K562 (cell line): ENCODE measurements at regions not wholly inside any gene's neighbourhood (a gene's known extent, or its start where the extent isn't known, plus 50 kb on each side); places are given as distances from the start of the nearest gene placed in this dataset.

Experiments used
- ATAC-seq: fragments of 200-7000 bp; cut with Tn5 transposase; 3 replicates; pipeline ENCODE4 v1.9.1; 2020; ENCODE audit warnings: moderate library complexity
- BruUV-seq: library from RNA; stranded (reverse); fragments of 400-500 nt; replicated peaks from 2 replicates; lab custom pipeline; 2021; lab: Mats Ljungman, UMichigan
- CTCF ChIA-PET: fragments of 300-600 bp; formaldehyde crosslinking; extraction: SDS; loops from one replicate; lab custom pipeline; 2021; ENCODE audit warnings: low intra/inter-chr PET ratio; lab: Yijun Ruan, JAX
- POLR2A ChIA-PET: fragments of 300-600, 350-650 bp; sonication (Branson Sonifier 250); formaldehyde crosslinking; extraction: SDS; loops from one replicate; lab custom pipeline; 2021; ENCODE audit warnings: antibody characterized with exemption, inconsistent platforms; lab: Yijun Ruan, JAX
- DNase-seq, 4 experiments: peaks; one replicate each; pipeline versions ENCODE4 v3.0.0 to v3.0.0-alpha.2; 2011 to 2018; ENCODE audit warnings: low spot score in 3 of 4, mixed read lengths in 3 of 4; ENCODE audit errors: extremely low read depth in 1 of 4
- FAIRE-seq: peaks from 2 replicates; lab custom pipeline; 2011; peaks lifted over from hg19 to GRCh38; lab: Jason Lieb, UNC
- H2AFZ ChIP-seq: 2 replicates; pipeline ENCODE4 v1.6.0; 2011; ENCODE audit warnings: low read depth, low read length, control low read depth, inconsistent platforms
- H3K27ac ChIP-seq: fragments of 200-600 bp; 3 replicates; pipeline ENCODE4 v1.8.0; 2011; ENCODE audit warnings: low read depth, mild to moderate bottlenecking, control low read depth, inconsistent platforms, low read length, moderate library complexity, mixed read lengths; ENCODE audit errors: extremely low read depth
- H3K27me3 ChIP-seq, 2 experiments: fragments of 300-600 bp in 1 of 2; 2 replicates in 1 of 2; 3 replicates in 1 of 2; pipeline versions ENCODE4 v1.6.0 to v1.8.0; 2011; ENCODE audit warnings: inconsistent platforms in 2 of 2, low read length in 2 of 2, mild to moderate bottlenecking in 1 of 2, mixed read lengths in 1 of 2, moderate library complexity in 1 of 2; ENCODE audit not compliant: control insufficient read depth in 2 of 2, insufficient read depth in 2 of 2
- H3K36me3 ChIP-seq: fragments of 300-600 bp; 3 replicates; pipeline ENCODE4 v1.8.0; 2011; ENCODE audit warnings: mild to moderate bottlenecking, low read length, inconsistent platforms; ENCODE audit not compliant: control insufficient read depth, insufficient read depth
- H3K4me1 ChIP-seq, 2 experiments: fragments of 200-600 bp in 1 of 2; replicated peaks in 1 of 2; 2 replicates in 1 of 2; 3 replicates in 1 of 2; pipeline versions ENCODE4 v1.5.1 to v1.8.0; 2011; ENCODE audit warnings: inconsistent platforms in 2 of 2, low read length in 2 of 2, mild to moderate bottlenecking in 1 of 2, mixed read lengths in 1 of 2, moderate library complexity in 1 of 2; ENCODE audit not compliant: control insufficient read depth in 2 of 2, insufficient read depth in 2 of 2
- H3K4me2 ChIP-seq: 2 replicates; pipeline ENCODE4 v1.6.1; 2011; ENCODE audit warnings: low read length, control low read depth, inconsistent platforms, mixed read lengths; ENCODE audit not compliant: insufficient read depth
- H3K4me3 ChIP-seq: fragments of 200-600 bp; sonication (generic), shearing (Covaris generic); 2 replicates; pipeline ENCODE4 v1.5.1; 2016; ENCODE audit warnings: control low read depth, inconsistent platforms
- H3K79me2 ChIP-seq: fragments of 200-600 bp; 3 replicates; pipeline ENCODE4 v1.8.0; 2011; ENCODE audit warnings: low read length, inconsistent platforms; ENCODE audit not compliant: control insufficient read depth, insufficient read depth
- H3K9ac ChIP-seq, 2 experiments: 2 replicates each; pipeline versions ENCODE4 v1.6.0 to v1.6.1; 2011; ENCODE audit warnings: low read depth in 2 of 2, low read length in 2 of 2, control low read depth in 1 of 2, inconsistent platforms in 1 of 2, mild to moderate bottlenecking in 1 of 2, mixed read lengths in 1 of 2; ENCODE audit not compliant: insufficient read depth in 1 of 2
- H3K9me1 ChIP-seq: one replicate; pipeline ENCODE4 v1.6.0; 2011; ENCODE audit warnings: inconsistent platforms, mild to moderate bottlenecking, low read length, moderate library complexity; ENCODE audit not compliant: control insufficient read depth, insufficient read depth
- H3K9me3 ChIP-seq: replicated peaks from 2 replicates; pipeline ENCODE4 v1.5.1; 2011; ENCODE audit warnings: low read depth, low read length, inconsistent platforms; ENCODE audit not compliant: control insufficient read depth, insufficient read depth
- H4K20me1 ChIP-seq: replicated peaks from 2 replicates; pipeline ENCODE4 v1.6.1; 2011; ENCODE audit warnings: low read length, inconsistent platforms, mixed read lengths; ENCODE audit not compliant: control insufficient read depth, insufficient read depth
- ASH1L ChIP-seq: fragments of 450-650 bp; IDR thresholded peaks from 2 replicates; pipeline ENCODE4 v1.6.1; 2018; ENCODE audit warnings: borderline replicate concordance, mild to moderate bottlenecking, low read depth; ENCODE audit not compliant: partially characterized antibody
- CBX8 ChIP-seq: fragments of 200-600 bp; sonication (generic); IDR thresholded peaks from 2 replicates; pipeline ENCODE4 v1.6.1; 2012; ENCODE audit warnings: borderline replicate concordance, mixed run types, low read depth, mild to moderate bottlenecking, moderate library complexity, mixed read lengths, low read length, control low read depth, inconsistent platforms; ENCODE audit not compliant: poor library complexity, severe bottlenecking; ENCODE audit errors: extremely low read depth
- DNMT1 ChIP-seq: fragments of 450-650 bp; IDR thresholded peaks from 2 replicates; pipeline ENCODE4 v1.6.1; 2016; ENCODE audit warnings: antibody characterized with exemption, mild to moderate bottlenecking
- ELF1 ChIP-seq: fragments of 200-800 bp; sonication (Bioruptor generic); IDR thresholded peaks from 2 replicates; pipeline ENCODE4 v1.6.1; 2016; ENCODE audit warnings: missing genetic modification characterization, missing compliant biosample characterization
- FOS ChIP-seq: IDR thresholded peaks from 3 replicates; pipeline ENCODE4 v1.6.1; 2011; ENCODE audit not compliant: insufficient read length; ENCODE audit errors: extremely low read depth
- KDM5B ChIP-seq: fragments of 200-600 bp; sonication (generic); IDR thresholded peaks from 2 replicates; pipeline ENCODE4 v1.6.1; 2012; ENCODE audit warnings: low read depth, mild to moderate bottlenecking, moderate library complexity, low read length, control low read depth, inconsistent platforms; ENCODE audit not compliant: insufficient replicate concordance
- NCOR1 ChIP-seq: fragments of 450-650 bp; IDR thresholded peaks from 2 replicates; pipeline ENCODE4 v1.6.1; 2016; ENCODE audit warnings: mild to moderate bottlenecking, moderate library complexity
- STAG1 ChIP-seq: sonication (generic); formaldehyde crosslinking; IDR thresholded peaks from 2 replicates; pipeline ENCODE4 v1.5.0; 2020; ENCODE audit warnings: missing genetic modification reagents, borderline replicate concordance
- TAL1 ChIP-seq: fragments of 450-650 bp; IDR thresholded peaks from 2 replicates; pipeline ENCODE4 v1.6.1; 2016; ENCODE audit warnings: mild to moderate bottlenecking
- TRIM24 ChIP-seq, 2 experiments: fragments of 450-650 bp; IDR thresholded peaks; 2 replicates each; pipeline ENCODE4 v1.6.1; 2016
- ZNF232 ChIP-seq: sonication (generic); formaldehyde crosslinking; IDR thresholded peaks from 2 replicates; pipeline ENCODE4 v1.8.0; 2022; ENCODE audit warnings: mild to moderate bottlenecking, missing genetic modification reagents
- ZNF584 ChIP-seq: fragments of 200-800 bp; sonication (Bioruptor generic); IDR thresholded peaks from 2 replicates; pipeline ENCODE4 v1.6.1; 2016; ENCODE audit warnings: low read depth, mild to moderate bottlenecking, missing genetic modification characterization, missing compliant biosample characterization
- WGBS: fragments of 100-300 bp; shearing (Covaris generic); methylation state at CpG from one replicate; pipeline ENCODE4 v1.1.6; 2016; ENCODE audit warnings: low coverage, mixed read lengths; ENCODE audit not compliant: insufficient coverage; ENCODE audit errors: missing lambda C conversion rate; 5-methylcytosine and 5-hydroxymethylcytosine counted together
- in situ Hi-C: fragments of 300-500 bp; cut with MboI; formaldehyde crosslinking; loops from 4 replicates; pipeline ENCODE4 v1.15.0; 2018; ENCODE audit warnings: inconsistent platforms, mixed read lengths
- intact Hi-C: fragments of 100-400 bp; cut with micrococcal nuclease; formaldehyde crosslinking; loops from 2 replicates; pipeline ENCODE4 v1.14.2; 2022
- TF ChIP-seq, protein P1 (sequence below): fragments of 450-650 bp; formaldehyde crosslinking; IDR thresholded peaks from 2 replicates; pipeline ENCODE4 v1.4.0; 2020; ENCODE audit warnings: mild to moderate bottlenecking, mixed read lengths

DNA sequence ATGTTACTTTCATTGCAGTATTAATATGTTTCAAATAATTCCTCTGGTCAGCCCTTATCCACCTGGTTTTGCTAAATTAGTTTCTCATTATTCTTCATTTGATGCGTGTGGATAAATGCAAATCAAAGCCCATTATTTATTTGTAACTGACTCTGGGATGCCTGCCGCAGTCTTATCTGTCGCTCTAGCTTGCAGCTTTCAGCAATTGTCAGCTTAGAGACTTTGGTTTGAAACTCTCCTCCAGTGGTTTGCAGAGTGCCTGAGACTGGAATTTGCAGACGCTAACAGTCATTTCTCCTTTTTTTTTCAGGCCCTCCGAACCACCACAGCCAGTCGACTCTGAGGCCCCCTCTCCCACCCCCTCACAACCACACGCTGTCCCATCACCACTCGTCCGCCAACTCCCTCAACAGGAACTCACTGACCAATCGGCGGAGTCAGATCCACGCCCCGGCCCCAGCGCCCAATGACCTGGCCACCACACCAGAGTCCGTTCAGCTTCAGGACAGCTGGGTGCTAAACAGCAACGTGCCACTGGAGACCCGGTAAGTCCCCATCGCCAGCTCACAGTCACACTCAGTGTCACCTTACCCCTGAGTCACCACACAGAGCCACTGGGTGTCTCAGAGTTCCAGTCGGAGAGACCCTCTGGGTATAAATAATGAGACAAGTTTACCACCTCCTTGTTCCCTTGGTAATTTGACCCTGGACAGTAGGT, 339.0 kb upstream of the WWC1 start (continued):
- TF ChIP-seq TAL1 (no peak), KDM5B (no peak), ELF1 (tag) (no peak)

DNA sequence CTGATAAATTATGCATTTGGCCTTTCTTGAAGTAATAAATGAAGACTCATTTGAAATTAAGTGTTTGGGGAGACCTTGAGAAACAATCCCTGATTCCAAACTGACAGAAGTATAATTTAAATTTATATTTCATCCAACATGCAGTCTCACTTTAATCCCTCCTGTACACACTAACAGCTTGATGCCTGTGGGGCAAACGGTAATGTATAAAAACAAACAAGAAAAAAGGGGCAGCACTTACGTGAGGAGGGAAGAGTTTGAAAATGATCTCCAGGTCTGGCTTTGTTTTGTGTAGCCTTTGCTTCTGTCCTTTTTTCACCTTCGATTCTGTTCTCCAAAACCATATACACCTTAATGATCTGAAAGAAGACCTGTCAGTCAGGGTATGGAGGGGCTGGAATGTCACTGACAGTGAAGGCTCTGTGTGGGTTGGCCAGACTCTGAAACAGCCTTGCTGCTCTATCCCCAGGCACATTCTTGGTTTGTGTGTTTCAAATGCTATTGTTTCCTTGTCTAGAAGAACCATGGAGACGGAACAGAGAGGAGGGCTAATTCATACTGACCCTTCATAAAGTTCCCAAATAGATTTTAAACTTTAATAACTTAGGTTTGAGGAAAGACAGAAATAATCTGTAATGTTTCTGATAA, 338.2 kb upstream of the WWC1 start:
- Histone ChIP-seq H3K27ac (no peak overlapping the region), H3K9me3 (no peaks in the 10 kb centered on the region), H2AFZ (no peak overlapping the region), H3K9ac (no peak overlapping the region)
- POLR2A ChIA-PET: no interaction called here
- 0% methylated on average over 4 of the region's 4 CpGs for WGBS
- TF ChIP-seq NCOR1: no peak
- TF ChIP-seq ASH1L: no peak
- TF ChIP-seq DNMT1: no peak
- no peak for TF ChIP-seq ZNF584 (CRISPR knock-in tag)
- TF ChIP-seq CBX8: no peak
- TF ChIP-seq ZNF232 (CRISPR knock-in tag): no peak
- TF ChIP-seq, protein P1, sequence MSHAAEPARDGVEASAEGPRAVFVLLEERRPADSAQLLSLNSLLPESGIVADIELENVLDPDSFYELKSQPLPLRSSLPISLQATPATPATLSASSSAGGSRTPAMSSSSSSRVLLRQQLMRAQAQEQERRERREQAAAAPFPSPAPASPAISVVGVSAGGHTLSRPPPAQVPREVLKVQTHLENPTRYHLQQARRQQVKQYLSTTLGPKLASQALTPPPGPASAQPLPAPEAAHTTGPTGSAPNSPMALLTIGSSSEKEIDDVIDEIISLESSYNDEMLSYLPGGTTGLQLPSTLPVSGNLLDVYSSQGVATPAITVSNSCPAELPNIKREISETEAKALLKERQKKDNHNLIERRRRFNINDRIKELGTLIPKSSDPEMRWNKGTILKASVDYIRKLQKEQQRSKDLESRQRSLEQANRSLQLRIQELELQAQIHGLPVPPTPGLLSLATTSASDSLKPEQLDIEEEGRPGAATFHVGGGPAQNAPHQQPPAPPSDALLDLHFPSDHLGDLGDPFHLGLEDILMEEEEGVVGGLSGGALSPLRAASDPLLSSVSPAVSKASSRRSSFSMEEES (CRISPR knock-in tag): no peak
- TF ChIP-seq FOS: no peak
- TF ChIP-seq STAG1 (CRISPR knock-in tag): no peak
- TF ChIP-seq TRIM24 (IDR thresholded peaks at IDR 0.05): no peak
- TF ChIP-seq, all 486 proteins: peak for 0
- Histone ChIP-seq H4K20me1 (no peaks in the 10 kb centered on the region), H3K4me1 (no peaks in the 10 kb centered on the region), H3K36me3 (no peaks in the 10 kb centered on the region), H3K4me2 (no peak overlapping the region), H3K79me2 (no peaks in the 10 kb centered on the region), H3K27me3 (no peaks in the 10 kb centered on the region), H3K4me3 (no peak overlapping the region), H3K9me1 (no peaks in the 10 kb centered on the region)
- CTCF ChIA-PET: no interaction called here
- no TSS peak for BruUV-seq
- no peak for FAIRE-seq
- DNase-seq: no peak
- intact Hi-C loops (no loop called here), in situ Hi-C loops (no loop called here)
- no peak for ATAC-seq
